Stimulated activated CD8-positive, alpha-beta memory T cell treated with anti-CD3 and anti-CD28 coated beads, Interleukin-4, amount 100 ng/mL, for 48 hours (primary cell): ENCODE measurements at regions not wholly inside any gene's neighbourhood (a gene's known extent, or its start where the extent isn't known, plus 50 kb on each side); places are given as distances from the start of the nearest gene placed in this dataset.

Experiments used
- DNase-seq: peaks from one replicate; pipeline ENCODE4 v3.0.0-alpha.2; 2020

DNA sequence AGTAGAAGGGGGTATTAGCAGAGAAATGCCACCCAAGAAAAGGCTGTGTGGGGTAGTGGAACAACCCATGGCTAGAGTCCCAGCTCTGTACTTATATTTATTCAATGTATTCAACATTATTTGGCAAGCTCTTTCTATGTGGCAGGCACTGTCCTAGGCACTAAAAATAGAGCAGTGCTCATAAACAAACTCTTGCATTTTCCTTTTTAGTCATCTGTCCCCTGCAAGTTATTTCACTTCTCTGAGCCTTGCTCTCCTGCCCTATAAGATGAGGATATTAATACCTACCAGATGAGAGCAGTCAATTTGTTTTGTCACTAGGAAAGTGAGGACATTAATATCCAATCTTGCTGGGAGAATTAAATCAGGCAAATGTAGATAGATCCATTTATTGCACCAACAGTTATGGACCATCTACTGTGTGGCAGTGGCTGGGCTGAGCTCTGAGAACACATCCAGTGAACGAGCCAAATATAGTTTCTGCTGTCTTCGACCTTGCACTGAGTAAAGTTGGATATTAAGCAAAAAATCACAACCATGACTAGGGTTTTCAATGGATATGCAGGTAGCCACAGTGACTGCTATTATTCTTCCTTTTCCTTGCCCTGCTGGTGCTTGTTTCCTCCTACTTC, 314.3 kb upstream of the TBX3 start:
- no peak for DNase-seq

DNA sequence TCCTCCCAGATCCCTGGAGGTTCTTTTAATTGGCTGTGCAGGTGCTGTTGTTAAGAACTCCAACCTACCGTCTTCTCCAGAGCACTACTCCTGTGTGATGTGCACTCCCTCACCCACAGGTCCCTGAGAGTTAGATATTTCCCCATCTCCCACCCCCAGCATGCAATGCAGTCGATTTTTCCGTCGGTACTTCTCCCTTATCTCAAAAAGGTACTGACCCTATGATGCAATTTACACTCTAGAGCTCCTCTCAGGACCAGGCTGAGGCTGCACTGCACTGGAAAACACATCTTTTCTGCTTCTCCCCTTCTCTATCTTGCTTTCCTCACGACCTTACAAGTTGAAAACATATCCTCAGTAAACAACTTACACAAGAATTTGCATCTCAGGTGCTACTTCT, 312.4 kb upstream of the TBX3 start:
- no peak for DNase-seq

DNA sequence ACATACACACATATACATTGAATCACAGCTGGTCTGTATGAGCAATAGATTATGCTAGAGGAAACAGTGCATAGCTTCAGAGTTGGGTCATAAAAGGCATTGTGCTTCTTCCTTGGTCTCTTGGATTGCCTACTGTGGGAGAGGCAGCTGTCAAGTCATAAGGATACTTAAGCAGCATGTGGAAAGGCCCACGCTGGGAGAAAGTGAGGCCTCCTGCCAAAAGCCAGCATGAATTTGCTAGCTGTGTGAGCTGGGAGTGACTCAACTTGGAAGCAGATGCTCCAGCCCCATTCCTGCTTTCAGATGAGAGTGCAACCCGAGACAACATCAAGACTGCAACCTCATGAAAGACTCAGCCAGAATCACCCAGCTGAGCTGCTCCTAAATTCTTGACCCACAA, 311.9 kb upstream of the TBX3 start:
- DNase-seq = no peak

DNA sequence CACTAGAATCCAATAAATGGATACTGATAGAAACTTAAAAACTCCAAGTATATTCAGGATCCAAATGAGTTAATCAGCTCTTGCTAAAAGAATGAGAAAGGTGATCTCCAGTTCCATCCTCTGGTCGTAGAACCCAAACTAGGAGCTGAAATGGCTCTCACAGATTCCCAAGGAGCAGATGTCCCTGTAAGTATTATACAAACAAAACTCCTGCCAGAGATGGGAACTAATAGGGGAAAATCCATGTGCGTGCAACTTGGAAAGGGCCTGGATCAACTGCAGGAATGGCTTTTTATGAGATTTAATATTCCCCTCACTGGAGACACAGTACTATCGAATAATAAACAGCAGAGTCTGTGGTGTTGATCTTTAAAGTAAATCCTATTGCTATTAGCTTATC, 309.2 kb upstream of the TBX3 start:
- DNase-seq = no peak

DNA sequence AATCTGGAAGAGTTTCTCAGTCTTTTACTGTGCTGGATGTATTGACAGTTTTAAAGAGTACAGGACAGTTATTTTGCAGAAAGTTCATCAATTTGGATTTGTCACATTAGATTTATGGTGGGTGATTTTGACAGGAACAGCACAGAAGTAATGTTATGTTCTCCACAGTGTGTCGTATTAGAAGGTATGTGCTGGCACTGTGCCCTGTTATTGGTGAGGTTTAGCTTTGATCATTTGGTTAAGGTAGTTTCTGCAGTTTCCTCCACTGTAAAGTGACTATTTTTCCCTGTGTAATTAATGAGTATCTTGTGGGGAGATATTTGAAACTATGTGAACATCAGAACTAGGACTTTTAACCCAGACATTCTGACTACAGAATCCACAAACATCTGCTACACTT, 308.5 kb upstream of the TBX3 start:
- DNase-seq = no peak

DNA sequence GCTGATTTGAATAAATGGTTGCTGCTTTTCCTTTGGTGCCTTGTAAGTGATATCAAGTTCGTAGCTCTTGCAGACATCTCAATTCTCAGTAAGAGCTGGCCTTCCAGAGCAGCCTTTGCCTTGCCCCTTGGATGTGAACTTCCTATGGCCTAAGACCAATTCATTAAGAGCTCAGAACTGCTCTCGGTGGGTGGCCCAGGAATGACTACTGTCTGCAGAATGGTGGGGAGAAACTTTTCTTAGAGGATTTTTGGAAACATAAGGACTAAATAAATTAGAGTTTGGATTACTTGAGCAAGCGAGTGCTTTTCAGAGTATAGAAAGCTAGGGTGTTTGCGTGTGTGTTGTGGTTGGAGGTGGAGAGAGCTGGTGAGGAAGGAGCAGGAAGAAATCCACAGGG, 306.4 kb upstream of the TBX3 start:
- DNase-seq = no peak

DNA sequence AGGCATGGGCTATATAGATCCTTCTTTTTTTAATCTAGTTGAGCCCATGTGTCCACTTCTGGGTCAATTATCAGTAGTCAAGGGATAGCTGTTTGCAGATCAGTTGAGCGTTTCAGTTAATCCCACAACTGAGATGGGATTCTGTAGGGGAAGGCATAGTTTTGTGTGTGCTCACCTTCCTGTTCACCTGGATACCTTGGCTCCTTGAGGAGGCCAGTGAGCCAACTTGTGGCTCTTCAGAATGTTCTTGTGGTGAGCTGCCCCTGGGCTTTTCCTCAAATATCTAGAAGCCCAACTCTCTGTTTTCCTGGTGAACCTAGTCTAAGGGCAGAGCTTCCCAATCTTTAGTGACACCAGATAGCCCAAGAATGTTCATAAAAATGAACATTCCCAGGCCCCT, 302.9 kb upstream of the TBX3 start:
- DNase-seq = no peak

DNA sequence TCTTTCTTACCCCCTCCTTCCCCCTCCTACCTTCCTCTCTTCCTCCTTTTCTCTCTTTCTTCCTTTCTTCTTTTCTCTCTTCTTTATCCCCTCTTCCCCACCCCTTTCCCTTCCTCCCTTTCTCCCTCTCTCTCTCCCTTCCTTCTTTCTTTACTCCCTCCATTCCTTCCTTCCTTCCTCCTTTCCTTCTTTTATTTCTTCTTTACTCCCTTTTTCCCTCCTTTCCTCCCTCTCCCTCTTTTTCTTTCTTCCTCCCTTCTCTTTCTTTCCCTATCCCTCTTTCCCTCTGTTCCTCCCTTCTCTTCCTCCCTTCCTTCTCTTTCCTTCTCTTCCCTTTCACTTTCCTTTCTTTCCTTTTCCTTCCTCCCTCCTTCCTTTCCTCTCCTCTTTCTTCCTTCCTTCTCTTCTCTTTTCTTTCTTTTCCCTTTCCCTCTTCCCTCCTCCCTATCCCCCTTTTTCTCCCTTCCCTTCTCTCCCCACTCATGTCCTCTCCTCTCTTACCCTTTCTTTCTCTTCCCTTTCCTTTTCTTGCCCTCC, 302.3 kb upstream of the TBX3 start:
- no peak for DNase-seq

DNA sequence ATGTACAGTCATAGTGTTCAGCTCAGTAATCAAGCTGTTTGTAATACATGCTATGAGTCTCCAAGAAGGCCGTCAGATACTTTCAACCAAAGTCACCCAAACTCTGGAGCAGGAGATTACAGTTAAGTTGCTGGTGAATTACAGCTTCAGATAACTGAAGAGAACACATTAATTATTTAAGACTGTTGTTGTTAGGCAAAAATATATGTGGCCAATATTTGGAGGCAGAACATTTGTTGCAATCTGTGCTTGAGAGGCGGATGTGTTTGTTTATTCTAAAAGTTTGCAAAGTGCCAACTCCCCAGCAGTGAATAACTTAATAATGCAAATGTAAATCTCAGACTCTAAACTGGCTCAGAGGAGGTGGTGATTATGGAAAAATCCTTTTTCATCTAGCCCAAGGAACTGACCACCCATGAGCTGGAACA, 300.7 kb upstream of the TBX3 start:
- DNase-seq = no peak

DNA sequence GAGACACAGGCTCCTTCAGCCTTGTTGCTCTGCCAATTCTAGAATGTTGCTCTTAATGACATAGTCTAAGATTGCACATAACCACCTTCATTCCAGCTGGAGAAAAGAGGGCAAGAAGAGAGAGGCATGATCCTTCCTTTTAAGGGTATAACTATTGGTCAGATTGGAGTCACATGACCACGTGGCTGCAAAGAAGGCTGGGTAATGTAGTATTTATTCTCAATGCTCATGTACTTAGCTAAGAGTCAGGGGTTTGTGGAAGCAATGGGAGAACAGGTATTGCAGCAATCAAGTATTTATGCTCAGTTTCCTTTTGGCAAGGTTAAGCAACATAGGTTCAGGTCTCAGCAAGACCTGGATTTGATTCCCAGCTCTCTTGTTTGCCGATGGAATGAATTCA, 298.8 kb upstream of the TBX3 start:
- DNase-seq = no peak

DNA sequence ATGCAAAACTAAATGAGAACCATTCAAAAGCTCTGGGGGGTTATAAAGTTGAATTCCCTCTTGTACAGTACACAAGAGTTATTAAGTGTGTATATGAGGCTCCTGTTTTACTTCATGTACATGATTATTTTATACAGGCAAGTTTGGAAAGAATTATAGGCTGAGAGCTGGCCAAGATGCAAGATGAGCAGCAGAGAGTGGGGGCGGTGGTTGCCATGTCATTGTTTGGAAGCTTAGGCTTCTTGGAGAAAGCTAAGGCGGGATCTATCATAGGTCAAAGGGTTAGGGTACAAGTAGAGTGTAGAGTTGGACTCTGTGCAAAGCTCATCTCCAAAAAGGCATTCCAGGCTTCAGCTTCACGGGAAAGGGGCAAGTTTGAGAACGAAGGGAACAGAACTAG, 297.1 kb upstream of the TBX3 start:
- no peak for DNase-seq

DNA sequence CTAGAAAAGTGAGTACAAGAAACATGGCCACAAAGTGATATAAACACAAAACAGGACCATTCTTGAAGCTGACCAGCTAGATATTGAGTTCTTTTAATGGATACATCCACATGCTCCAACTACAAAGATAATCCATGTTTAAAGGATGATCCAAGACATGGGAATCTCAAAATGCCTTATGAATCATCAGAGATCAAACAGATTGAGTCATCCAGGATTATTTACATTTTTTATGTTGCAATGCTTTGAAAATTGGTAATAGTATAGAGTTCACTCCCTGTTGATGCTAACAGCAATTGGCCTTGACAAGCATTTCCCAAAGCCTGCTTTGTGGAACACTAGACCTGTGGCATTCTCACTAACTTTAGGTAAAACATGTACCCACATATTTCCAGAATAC, 293.0 kb upstream of the TBX3 start:
- no peak for DNase-seq

DNA sequence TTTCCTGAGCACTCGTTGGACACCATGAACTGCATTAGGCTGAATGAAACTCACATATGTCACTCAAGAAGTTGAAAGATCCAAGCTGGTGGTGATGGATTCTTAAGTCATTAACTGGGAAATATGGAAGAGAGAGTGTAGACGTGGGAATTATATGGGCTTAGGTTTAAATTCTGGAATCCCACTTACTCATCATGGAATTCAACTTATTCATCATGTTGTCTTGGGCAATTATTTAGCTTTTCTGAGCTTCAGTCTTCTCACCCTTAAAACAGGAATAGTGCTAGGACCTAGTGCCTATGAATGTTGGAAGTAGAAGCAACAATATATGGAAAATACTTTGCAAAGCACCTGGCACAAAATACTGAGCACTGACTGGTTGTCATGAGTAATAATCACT, 292.4 kb upstream of the TBX3 start:
- no peak for DNase-seq

DNA sequence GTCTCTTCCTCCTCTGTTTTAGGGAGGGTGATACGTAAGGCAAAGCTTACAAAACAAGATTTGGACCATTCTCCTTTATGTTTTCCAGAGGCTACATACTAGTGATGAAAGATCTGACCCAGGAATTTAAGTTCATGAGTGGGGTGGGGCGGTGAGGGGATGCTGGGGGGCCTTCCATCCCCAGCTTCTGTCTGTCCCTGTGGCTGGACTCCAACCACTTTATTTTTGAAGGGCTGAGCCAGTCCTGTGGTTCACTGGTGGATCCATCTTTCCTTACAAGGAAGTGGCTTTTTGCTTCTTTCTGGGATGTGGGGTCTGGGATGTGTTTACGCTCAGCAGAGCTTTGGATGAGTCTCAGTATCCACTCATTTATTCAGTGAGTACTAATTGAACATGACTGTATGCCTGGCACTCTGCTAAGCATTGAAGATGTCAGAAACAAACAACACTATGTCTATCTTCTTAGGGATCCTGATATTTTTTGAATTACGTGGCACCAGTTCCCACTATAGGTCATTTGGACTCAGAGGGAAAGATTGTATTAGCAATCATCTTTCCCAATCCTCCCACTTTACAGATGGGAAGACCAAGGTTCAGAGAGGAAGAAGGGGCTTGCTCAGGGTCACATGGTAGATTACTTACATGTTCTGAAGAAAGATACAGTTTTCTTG, 291.8 kb upstream of the TBX3 start:
- no peak for DNase-seq

DNA sequence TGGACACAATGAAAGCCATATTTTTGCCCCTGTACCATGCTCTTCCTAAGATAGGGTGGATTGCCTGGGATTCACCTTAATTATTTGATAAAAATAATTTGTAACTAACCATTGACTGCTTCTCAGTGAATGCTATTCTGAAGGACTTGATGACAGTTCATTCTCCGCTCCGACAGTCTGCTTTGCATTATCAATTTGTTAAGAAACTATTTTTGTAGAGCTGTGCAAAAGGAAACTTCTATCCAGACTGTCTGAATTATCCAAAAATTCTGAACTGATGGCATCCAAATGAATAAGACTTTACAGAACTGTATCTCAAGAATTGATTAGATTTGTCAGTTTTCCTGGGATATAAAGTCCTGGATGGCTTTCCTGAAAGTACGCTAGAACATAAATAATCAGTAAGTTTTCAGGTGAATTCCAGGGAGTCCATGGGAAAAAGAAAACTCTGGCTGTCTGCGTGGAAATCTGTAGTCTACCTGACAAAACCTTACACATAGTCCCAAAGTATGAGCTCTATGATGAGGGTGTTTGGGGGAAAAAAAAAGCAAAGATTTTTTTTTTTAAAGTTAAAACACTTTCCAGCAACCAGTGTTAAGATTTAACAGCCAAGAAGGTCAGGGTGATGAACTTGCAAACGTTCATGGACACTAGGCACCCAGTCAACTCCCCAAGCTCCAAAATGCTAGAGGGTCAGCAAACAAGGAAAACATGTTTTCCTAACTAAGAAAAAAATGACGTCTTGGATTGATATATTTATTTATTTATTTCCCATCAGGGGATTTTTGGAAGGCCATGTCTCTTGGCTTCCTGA, 291.1 kb upstream of the TBX3 start:
- no peak for DNase-seq

DNA sequence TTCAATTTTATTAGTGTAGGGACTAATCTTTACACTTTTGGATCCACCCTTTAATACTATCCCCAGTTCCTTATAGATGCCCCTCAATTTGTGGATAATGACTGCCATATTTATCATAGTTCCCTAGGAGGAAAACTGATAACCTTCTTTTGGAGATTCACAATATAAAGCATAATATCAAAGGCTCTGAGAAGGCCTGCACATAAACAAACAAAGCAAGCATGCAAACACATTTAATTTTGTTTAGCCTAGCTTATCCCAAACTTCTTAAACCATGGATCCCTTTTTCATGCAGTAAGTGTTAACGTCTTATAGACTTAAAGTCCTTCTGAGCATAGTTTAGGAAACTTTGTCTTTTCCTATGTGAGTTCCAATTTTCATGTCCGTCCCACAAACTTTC, 290.4 kb upstream of the TBX3 start:
- DNase-seq = no peak

DNA sequence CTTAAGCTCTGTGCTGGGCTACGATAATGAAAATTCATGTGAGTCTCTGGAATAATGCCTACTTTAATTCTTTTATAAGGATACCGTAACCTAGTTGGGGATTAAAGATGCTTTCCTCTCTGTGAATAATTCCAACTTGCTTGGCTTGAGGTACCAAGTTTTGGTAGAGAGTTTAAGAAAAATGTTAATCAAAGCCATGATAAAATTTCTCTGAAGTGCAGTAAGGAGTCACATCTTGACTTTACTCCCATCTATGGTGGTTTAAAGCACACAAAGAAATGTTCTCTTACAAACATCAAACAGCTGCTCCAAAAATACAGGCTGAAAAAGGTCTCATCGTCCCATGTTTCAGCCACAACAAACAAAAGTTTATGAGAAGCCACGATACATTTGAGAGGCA, 284.8 kb upstream of the TBX3 start:
- DNase-seq = no peak

DNA sequence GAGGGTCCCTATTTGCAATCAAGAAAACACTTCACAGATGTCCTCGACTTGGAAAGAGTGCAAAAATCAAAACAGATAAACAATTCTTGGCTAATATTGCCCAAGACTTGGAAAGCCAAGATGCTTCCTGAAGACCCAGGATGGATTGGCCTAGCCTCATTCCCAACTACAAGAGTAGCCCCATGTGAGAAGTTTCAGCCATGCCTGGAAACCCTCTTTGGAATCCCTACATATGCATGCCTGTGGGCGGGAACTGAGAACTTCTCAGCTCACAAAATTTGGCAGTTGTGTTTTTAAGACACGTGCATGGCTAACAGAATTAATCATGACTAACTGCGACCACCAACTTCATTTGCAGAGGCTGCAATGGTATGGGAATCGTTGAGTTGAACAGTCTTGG, 283.2 kb upstream of the TBX3 start:
- no peak for DNase-seq

DNA sequence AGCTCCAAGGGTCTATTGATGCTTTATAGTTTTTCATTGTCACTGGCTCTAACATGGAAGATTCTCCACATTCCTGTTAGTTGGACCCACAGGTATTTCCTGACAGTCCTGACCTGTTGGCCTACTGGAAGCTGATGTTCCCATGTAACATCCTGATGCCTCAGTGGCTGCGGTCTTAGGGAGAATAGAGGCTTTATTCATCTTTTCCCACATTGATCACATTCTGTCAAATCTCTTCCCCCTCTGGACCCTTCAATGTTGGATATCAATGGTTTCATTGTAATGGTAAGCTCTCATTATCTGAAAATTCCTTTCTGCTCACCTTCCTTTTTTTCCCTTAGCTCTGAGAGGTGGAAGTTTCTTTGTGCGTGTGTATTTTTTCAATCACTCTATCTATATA, 280.9 kb upstream of the TBX3 start:
- DNase-seq = no peak

DNA sequence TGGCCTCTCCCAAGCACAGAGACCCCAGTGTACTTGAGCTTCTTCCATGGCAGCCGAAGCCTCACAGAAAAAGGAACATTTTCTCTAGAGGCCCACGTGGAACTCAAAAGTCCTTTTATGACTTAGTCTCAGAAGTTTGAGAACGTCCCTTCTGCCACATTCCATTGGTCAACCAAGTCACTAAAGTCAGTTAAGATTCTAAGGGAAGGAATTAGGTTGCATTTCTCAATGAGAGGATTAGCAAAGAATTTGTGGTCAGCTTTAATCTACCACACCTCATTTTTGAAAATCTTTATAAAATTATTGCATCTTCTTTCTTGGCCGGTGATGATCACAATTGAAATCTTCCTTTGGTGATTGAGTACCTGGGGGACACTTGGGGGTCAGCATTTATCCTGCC, 279.9 kb upstream of the TBX3 start:
- DNase-seq = no peak

DNA sequence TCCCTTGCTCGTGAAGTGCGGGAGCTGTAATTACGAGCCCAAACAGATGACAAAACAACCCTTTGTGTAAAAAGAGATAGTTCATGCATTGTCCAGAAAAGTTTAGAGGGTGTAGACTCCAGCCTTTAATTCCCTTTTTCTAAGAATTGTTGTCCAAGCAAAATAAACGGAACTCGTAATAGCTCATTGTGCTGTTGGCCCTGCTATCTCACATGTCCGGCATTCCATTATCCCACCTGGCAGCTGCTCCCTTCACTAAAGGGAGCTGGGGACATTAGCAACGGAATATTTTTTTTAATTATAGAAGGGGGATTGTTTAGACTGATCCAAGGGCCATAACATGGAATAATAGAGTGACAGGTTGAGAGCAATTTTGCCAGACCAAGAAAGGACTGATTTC, 277.5 kb upstream of the TBX3 start:
- no peak for DNase-seq

DNA sequence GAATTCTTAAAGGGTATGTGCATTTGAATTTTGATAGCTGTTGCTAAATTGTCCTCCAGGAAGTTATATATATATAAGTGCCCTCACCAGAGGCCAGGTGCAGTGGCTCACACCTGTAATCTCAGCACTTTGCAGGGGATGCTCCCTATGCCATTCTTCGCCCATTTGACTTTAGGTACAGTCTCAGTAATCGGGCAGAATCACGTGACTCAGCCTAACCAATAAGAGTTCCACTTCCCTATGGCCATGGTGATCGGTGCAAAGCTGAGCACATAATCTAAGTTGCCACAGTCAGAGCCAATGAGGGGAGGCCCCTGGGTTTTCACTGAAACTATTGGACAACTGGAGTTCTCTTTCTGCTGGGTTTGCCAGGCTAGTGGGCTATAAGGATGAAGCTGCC, 274.6 kb upstream of the TBX3 start:
- DNase-seq = no peak

DNA sequence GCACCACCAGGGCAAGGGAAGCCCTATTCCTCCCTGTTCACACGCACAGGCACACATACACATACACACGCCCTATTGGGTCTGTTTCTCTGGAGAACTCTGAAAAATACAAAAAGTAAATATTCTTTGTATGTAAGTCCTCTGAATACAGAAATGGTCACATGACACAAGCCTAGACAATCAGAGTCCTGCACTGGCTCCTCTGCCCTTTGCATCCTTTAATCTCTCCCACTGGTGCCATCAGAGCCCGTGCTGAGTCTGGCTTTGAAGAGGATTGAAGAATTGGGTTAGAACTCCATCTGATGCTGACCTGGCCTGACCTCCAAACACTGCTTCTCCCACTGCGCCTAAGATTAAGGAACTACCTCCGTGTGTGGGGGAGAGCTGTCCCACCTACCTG, 273.2 kb upstream of the TBX3 start:
- DNase-seq = no peak

DNA sequence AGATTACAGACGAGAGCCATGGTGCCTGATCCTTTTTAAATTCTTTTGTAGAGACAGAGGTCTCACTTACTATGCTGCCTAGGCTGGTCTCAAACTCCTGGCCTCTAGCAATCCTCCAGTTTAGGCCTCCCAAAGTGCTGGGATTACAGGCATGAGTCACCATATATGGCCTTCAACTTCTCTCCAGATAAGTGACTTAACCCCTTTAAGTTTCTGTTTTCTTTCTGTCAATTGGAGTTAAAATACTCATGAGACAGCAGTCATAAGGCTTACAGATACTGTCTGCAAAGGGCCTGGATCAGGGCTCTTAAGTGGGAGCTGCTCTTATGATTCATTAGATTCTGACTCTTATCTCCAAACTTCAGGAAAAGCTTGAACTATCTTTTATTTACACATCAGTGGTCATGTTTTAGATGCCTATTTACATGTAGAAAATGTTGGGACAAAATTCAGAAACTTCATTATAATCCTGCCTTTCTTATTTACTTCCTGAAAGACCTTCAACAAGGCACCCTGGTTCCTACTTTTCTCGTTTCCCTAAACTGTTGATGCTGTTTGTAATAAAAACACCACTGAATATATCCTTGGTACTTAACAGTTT, 271.5 kb upstream of the TBX3 start:
- no peak for DNase-seq
